PC-3 (cell line): ENCODE measurements at regions not wholly inside any gene's neighbourhood (a gene's known extent, or its start where the extent isn't known, plus 50 kb on each side); places are given as distances from the start of the nearest gene placed in this dataset.

Experiments used
- EZH2 ChIP-seq: fragments of 300-600 bp; sonication (generic); IDR thresholded peaks from one replicate; pipeline ENCODE4 v1.6.1; 2017; ENCODE audit warnings: antibody characterized with exemption, mild to moderate bottlenecking, low read length; ENCODE audit not compliant: unreplicated experiment
- TF ChIP-seq, protein P1 (sequence below): fragments of 300-600 bp; sonication (generic); conservative IDR thresholded peaks from 2 replicates; pipeline ENCODE4 v1.5.1; 2017; ENCODE audit warnings: antibody characterized with exemption, low read depth, mild to moderate bottlenecking, low read length

DNA sequence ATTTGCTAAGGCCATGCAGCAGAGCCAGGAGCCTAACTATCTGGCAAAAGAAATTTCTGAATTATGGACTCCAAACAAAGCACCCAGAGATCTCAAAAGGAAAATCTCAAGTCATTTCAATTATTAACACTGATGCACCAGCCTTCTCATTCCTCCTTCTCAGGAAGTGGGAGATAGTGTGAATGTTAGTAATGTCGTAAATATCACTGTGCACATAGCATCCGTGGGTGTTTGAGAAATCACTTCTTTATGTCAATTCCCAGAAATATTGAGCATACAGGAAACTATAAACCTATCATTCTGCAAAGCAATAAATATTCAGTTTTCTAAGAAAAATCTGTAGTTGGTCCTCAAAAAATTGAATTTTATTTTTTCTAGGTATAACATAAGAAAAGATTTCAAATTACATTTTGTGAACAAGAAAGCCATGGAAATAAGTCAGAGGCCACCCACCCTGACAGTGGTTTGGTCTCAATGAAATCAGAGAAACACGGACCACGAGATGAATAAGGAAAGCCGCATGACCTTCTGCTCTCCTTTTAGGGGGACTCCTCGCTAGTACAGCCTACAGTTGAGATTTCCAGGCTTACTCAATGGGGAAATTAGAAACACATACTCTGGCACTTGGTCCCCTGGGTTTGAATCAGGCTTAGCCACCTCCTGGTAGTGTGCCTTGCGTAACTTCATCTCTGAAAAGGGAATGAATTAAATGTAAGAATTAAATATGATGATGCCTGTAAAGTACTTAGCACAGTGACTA, 120.6 kb downstream of the DIRAS2 start:
- TF ChIP-seq, protein P1, sequence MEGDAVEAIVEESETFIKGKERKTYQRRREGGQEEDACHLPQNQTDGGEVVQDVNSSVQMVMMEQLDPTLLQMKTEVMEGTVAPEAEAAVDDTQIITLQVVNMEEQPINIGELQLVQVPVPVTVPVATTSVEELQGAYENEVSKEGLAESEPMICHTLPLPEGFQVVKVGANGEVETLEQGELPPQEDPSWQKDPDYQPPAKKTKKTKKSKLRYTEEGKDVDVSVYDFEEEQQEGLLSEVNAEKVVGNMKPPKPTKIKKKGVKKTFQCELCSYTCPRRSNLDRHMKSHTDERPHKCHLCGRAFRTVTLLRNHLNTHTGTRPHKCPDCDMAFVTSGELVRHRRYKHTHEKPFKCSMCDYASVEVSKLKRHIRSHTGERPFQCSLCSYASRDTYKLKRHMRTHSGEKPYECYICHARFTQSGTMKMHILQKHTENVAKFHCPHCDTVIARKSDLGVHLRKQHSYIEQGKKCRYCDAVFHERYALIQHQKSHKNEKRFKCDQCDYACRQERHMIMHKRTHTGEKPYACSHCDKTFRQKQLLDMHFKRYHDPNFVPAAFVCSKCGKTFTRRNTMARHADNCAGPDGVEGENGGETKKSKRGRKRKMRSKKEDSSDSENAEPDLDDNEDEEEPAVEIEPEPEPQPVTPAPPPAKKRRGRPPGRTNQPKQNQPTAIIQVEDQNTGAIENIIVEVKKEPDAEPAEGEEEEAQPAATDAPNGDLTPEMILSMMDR = no peak
- no peak for TF ChIP-seq EZH2
